Neuron (in vitro differentiated cells): ENCODE measurements at regions not wholly inside any gene's neighbourhood (a gene's known extent, or its start where the extent isn't known, plus 50 kb on each side); places are given as distances from the start of the nearest gene placed in this dataset.

ENCODE experiments used
- H2AFZ ChIP-seq: one replicate; pipeline ENCODE4 v1.6.1; 2013; ENCODE audit warnings: low read depth, mild to moderate bottlenecking, inconsistent platforms, low read length, moderate library complexity
- H3K27me3 ChIP-seq: one replicate; pipeline ENCODE4 v1.6.1; 2013; ENCODE audit warnings: low read length; ENCODE audit not compliant: insufficient read depth
- H3K36me3 ChIP-seq: one replicate; pipeline ENCODE4 v1.6.1; 2013; ENCODE audit warnings: low read length; ENCODE audit not compliant: insufficient read depth
- H3K4me1 ChIP-seq: one replicate; pipeline ENCODE4 v1.6.1; 2013; ENCODE audit warnings: low read length; ENCODE audit not compliant: insufficient read depth
- H3K4me3 ChIP-seq: 2 replicates; pipeline ENCODE4 v1.5.1; 2013; ENCODE audit warnings: mild to moderate bottlenecking, low read length, moderate library complexity
- H3K9me3 ChIP-seq: one replicate; pipeline ENCODE4 v1.6.1; 2013; ENCODE audit warnings: low read length

- Histone ChIP-seq H2AFZ (no peak overlapping the region), H3K4me3 (no peak overlapping the region), H3K9me3 (no peaks in the 10 kb centered on the region), H3K36me3 (no peaks in the 10 kb centered on the region), H3K27me3 (no peaks in the 10 kb centered on the region), H3K4me1 (peaks cover 5% of the 10 kb centered on the region)
These were observed 565.2 kb downstream of the CCDC171 start for GRCh38 chr9:16118043-16118442.

- H3K27me3 ChIP-seq = no peaks in the 10 kb centered on the region
- no peaks in the 10 kb centered on the region for H3K9me3 ChIP-seq
- no peaks in the 10 kb centered on the region for H3K36me3 ChIP-seq
- peaks cover 5% of the 10 kb centered on the region for H3K4me1 ChIP-seq
- H2AFZ ChIP-seq = no peak overlapping the region
- H3K4me3 ChIP-seq = no peak overlapping the region
These were observed 566.7 kb downstream of the CCDC171 start for GRCh38 chr9:16119261-16120230.

GRCh38 chr9:16120231-16120641 lies 567.4 kb downstream of the CCDC171 start:
- H3K4me3 ChIP-seq = no peak overlapping the region
- no peaks in the 10 kb centered on the region for H3K27me3 ChIP-seq
- H2AFZ ChIP-seq = no peak overlapping the region
- H3K4me1 ChIP-seq = peaks cover 5% of the 10 kb centered on the region
- H3K9me3 ChIP-seq = no peaks in the 10 kb centered on the region
- H3K36me3 ChIP-seq = no peaks in the 10 kb centered on the region

- Histone ChIP-seq H3K4me1 (peaks cover 5% of the 10 kb centered on the region), H3K27me3 (no peaks in the 10 kb centered on the region), H2AFZ (no peak overlapping the region), H3K36me3 (no peaks in the 10 kb centered on the region), H3K9me3 (no peaks in the 10 kb centered on the region), H3K4me3 (no peak overlapping the region)
These were observed 567.9 kb downstream of the CCDC171 start for GRCh38 chr9:16120727-16121126.

- Histone ChIP-seq H3K27me3 (no peaks in the 10 kb centered on the region), H3K4me3 (no peak overlapping the region), H3K36me3 (no peaks in the 10 kb centered on the region), H2AFZ (no peak overlapping the region), H3K4me1 (peaks cover 5% of the 10 kb centered on the region), H3K9me3 (no peaks in the 10 kb centered on the region)
These were observed 568.3 kb downstream of the CCDC171 start for GRCh38 chr9:16121168-16121567.

GRCh38 chr9:16121601-16122286 lies 568.9 kb downstream of the CCDC171 start:
- H3K4me1 ChIP-seq = peaks cover 5% of the 10 kb centered on the region
- H3K9me3 ChIP-seq = no peaks in the 10 kb centered on the region
- no peaks in the 10 kb centered on the region for H3K36me3 ChIP-seq
- no peaks in the 10 kb centered on the region for H3K27me3 ChIP-seq
- no peak overlapping the region for H3K4me3 ChIP-seq
- H2AFZ ChIP-seq = no peak overlapping the region

GRCh38 chr9:16125629-16126028 lies 572.8 kb downstream of the CCDC171 start:
- H3K27me3 ChIP-seq = no peaks in the 10 kb centered on the region
- H3K4me3 ChIP-seq = no peak overlapping the region
- no peaks in the 10 kb centered on the region for H3K36me3 ChIP-seq
- H3K9me3 ChIP-seq = no peaks in the 10 kb centered on the region
- no peak overlapping the region for H2AFZ ChIP-seq
- no peaks in the 10 kb centered on the region for H3K4me1 ChIP-seq

GRCh38 chr9:16126042-16126441 lies 573.2 kb downstream of the CCDC171 start:
- no peaks in the 10 kb centered on the region for H3K4me1 ChIP-seq
- no peak overlapping the region for H3K4me3 ChIP-seq
- H3K27me3 ChIP-seq = no peaks in the 10 kb centered on the region
- no peaks in the 10 kb centered on the region for H3K36me3 ChIP-seq
- no peaks in the 10 kb centered on the region for H3K9me3 ChIP-seq
- no peak overlapping the region for H2AFZ ChIP-seq

GRCh38 chr9:16128003-16128402 lies 575.2 kb downstream of the CCDC171 start:
- H3K4me3 ChIP-seq = no peak overlapping the region
- H3K9me3 ChIP-seq = no peaks in the 10 kb centered on the region
- H3K4me1 ChIP-seq = no peaks in the 10 kb centered on the region

GRCh38 chr9:16131264-16131663 lies 578.4 kb downstream of the CCDC171 start:
- H3K9me3 ChIP-seq = no peaks in the 10 kb centered on the region

More at GRCh38 chr9:16128003-16128402, 575.2 kb downstream of the CCDC171 start:
- H3K36me3 ChIP-seq = no peaks in the 10 kb centered on the region
- H3K27me3 ChIP-seq = no peaks in the 10 kb centered on the region
- H2AFZ ChIP-seq = no peak overlapping the region

GRCh38 chr9:16132513-16132912 lies 579.7 kb downstream of the CCDC171 start:
- no peaks in the 10 kb centered on the region for H3K27me3 ChIP-seq
- no peaks in the 10 kb centered on the region for H3K36me3 ChIP-seq
- no peak overlapping the region for H3K4me3 ChIP-seq
- H2AFZ ChIP-seq = no peak overlapping the region
- H3K4me1 ChIP-seq = no peaks in the 10 kb centered on the region
- no peaks in the 10 kb centered on the region for H3K9me3 ChIP-seq

More at GRCh38 chr9:16131264-16131663, 578.4 kb downstream of the CCDC171 start:
- Histone ChIP-seq H2AFZ (no peak overlapping the region), H3K4me1 (no peaks in the 10 kb centered on the region), H3K27me3 (no peaks in the 10 kb centered on the region), H3K36me3 (no peaks in the 10 kb centered on the region), H3K4me3 (no peak overlapping the region)

GRCh38 chr9:16133032-16133431 lies 580.2 kb downstream of the CCDC171 start:
- no peaks in the 10 kb centered on the region for H3K9me3 ChIP-seq
- H3K4me1 ChIP-seq = no peaks in the 10 kb centered on the region
- no peaks in the 10 kb centered on the region for H3K27me3 ChIP-seq
- no peak overlapping the region for H3K4me3 ChIP-seq
- no peak overlapping the region for H2AFZ ChIP-seq
- H3K36me3 ChIP-seq = no peaks in the 10 kb centered on the region

GRCh38 chr9:16133556-16134227 lies 580.8 kb downstream of the CCDC171 start:
- Histone ChIP-seq H2AFZ (no peak overlapping the region), H3K36me3 (no peaks in the 10 kb centered on the region), H3K27me3 (no peaks in the 10 kb centered on the region), H3K4me3 (no peak overlapping the region), H3K9me3 (no peaks in the 10 kb centered on the region), H3K4me1 (no peaks in the 10 kb centered on the region)
